Spleen (tissue), 11 donors: ENCODE measurements at regions not wholly inside any gene's neighbourhood (a gene's known extent, or its start where the extent isn't known, plus 50 kb on each side); places are given as distances from the start of the nearest gene placed in this dataset.
"Not testable (repeated sequence)": the region's sequence is repeated elsewhere in the genome, so short reads cannot be mapped to it uniquely, and the experiment has no call there.

ENCODE experiments used
- DNase-seq: peaks from one replicate; pipeline ENCODE4 v3.0.0-alpha.2; 2020
- H3K27ac ChIP-seq, 8 donors: fragments of 200-600 bp; sonication (generic) in 7 of 8; 1 replicate in 4 of 8; 2 replicates in 4 of 8; pipeline versions ENCODE4 v1.5.0 to v1.8.0; 2016 to 2021; ENCODE audit warnings: inconsistent platforms in 4 of 8, mild to moderate bottlenecking in 4 of 8, moderate library complexity in 1 of 8
- H3K27me3 ChIP-seq, 7 donors: fragments of 200-600 bp; sonication (generic) in 6 of 7; replicated peaks in 1 of 7; 1 replicate in 4 of 7; 2 replicates in 3 of 7; pipeline versions ENCODE4 v1.5.0 to v1.8.0; 2016 to 2021; ENCODE audit warnings: inconsistent platforms in 3 of 7, mild to moderate bottlenecking in 1 of 7
- H3K36me3 ChIP-seq, 6 donors: fragments of 200-600 bp; sonication (generic) in 5 of 6; 1 replicate in 4 of 6; 2 replicates in 2 of 6; pipeline versions ENCODE4 v1.5.0 to v1.8.0; 2016 to 2021; ENCODE audit warnings: inconsistent platforms in 2 of 6
- H3K4me1 ChIP-seq, 6 donors: fragments of 200-600 bp; sonication (generic) in 5 of 6; 1 replicate in 3 of 6; 2 replicates in 3 of 6; pipeline versions ENCODE4 v1.5.0 to v1.8.0; 2016 to 2021; ENCODE audit warnings: inconsistent platforms in 3 of 6
- H3K4me3 ChIP-seq, 8 donors: fragments of 200-600 bp; sonication (generic) in 7 of 8; 1 replicate in 4 of 8; 2 replicates in 4 of 8; pipeline versions ENCODE4 v1.5.0 to v1.8.0; 2016 to 2021; ENCODE audit warnings: inconsistent platforms in 4 of 8, mild to moderate bottlenecking in 4 of 8, moderate library complexity in 2 of 8
- H3K9me3 ChIP-seq, 8 donors: fragments of 200-600 bp; sonication (generic) in 7 of 8; 1 replicate in 4 of 8; 2 replicates in 4 of 8; pipeline versions ENCODE4 v1.5.0 to v1.8.0; 2016 to 2021; ENCODE audit warnings: inconsistent platforms in 4 of 8
- CTCF ChIP-seq, 11 experiments: fragments of 200-600 bp in 7 of 11; fragments of 450-650 bp in 4 of 11; sonication (generic) in 4 of 11; IDR thresholded peaks in 8 of 11; conservative IDR thresholded peaks in 3 of 11; 1 replicate in 7 of 11; 2 replicates in 4 of 11; pipeline versions ENCODE4 v1.4.0 to v1.8.0; 2016 to 2021; ENCODE audit warnings: antibody characterized with exemption in 11 of 11, inconsistent platforms in 4 of 11, mild to moderate bottlenecking in 1 of 11
- POLR2A ChIP-seq, 3 donors: fragments of 450-650 bp; IDR thresholded peaks; one replicate each; pipeline ENCODE4 v1.5.1; 2017; ENCODE audit warnings: antibody characterized with exemption in 3 of 3, mild to moderate bottlenecking in 1 of 3
- POLR2AphosphoS5 ChIP-seq, 3 donors: sonication (generic); formaldehyde crosslinking; IDR thresholded peaks; one replicate each; pipeline ENCODE4 v1.5.1; 2017; ENCODE audit warnings: antibody characterized with exemption in 3 of 3
- WGBS, 5 donors: extraction: QIAGEN DNeasy Blood & Tissue Kit in 3 of 5; methylation state at CpG; one replicate each; pipeline versions ENCODE4 v1.1.5 to v1.1.7; 2013 to 2018; 5-methylcytosine and 5-hydroxymethylcytosine counted together
- intact Hi-C: fragments of 100-400 bp; cut with DNase I; formaldehyde crosslinking; loops from one replicate; pipeline ENCODE4 v1.15.0; 2023; ENCODE audit warnings: low total_unique reads
- donor health status: healthy with polysubstance abuse.
- donor health status: DM: no; HTN: no; CAD: no; lungs with moderate emphysema.
- donor health status: DM: no; HTN: no; CAD: no.
- donor health status: Bipolar disorder and iron deficiency.
- donor health status: healthy.
- donor health status: DM: no; HTN: no; CAD: no.
- donor health status: DM: yes; HTN: yes; CAD: no.

- no peak for DNase-seq
- Histone ChIP-seq H3K27ac (no peak overlapping the region), H3K4me1 (no peaks in the 10 kb centered on the region), H3K9me3 (peaks cover 0 to 7% (median 0%) of the 10 kb centered on the region in 8 donors), H3K4me3 (no peak overlapping the region), H3K36me3 (no peaks in the 10 kb centered on the region), H3K27me3 (peaks cover 0 to 6% (median 0%) of the 10 kb centered on the region in 7 donors)
- WGBS, 5 donors: 55 to 73% (median 58%) methylated on average over 4 of the region's 4 CpGs
- no peak for TF ChIP-seq POLR2A (IDR thresholded peaks at IDR 0.05)
- TF ChIP-seq POLR2AphosphoS5 (IDR thresholded peaks at IDR 0.05): no peak
- no peak for TF ChIP-seq CTCF (IDR thresholded peaks at IDR 0.05 in 8 of 11, conservative IDR thresholded peaks at IDR 0.05 in 3 of 11)
- intact Hi-C loops: no loop called here
These were observed 109.4 kb downstream of the C5orf15 start for GRCh38 chr5:133859073-133859472.

GRCh38 chr5:133857595-133858313 is 110.7 kb downstream of the C5orf15 start:
- H3K9me3 ChIP-seq, intact Hi-C loops, H3K36me3 ChIP-seq, H3K4me1 ChIP-seq, H3K27me3 ChIP-seq, DNase-seq, H3K27ac ChIP-seq, H3K4me3 ChIP-seq: not testable (repeated sequence)
- 87 to 94% (median 92%) methylated on average over 34 to 44 of the region's 44 CpGs for WGBS, 5 donors

- Histone ChIP-seq H3K4me1 (no peaks in the 10 kb centered on the region), H3K4me3 (no peak overlapping the region), H3K36me3 (no peaks in the 10 kb centered on the region), H3K9me3 (peaks cover 0 to 7% (median 0%) of the 10 kb centered on the region in 8 donors), H3K27me3 (peaks cover 0 to 13% (median 0%) of the 10 kb centered on the region in 7 donors), H3K27ac (no peak overlapping the region)
- intact Hi-C loops: no loop called here
- DNase-seq: no peak
- TF ChIP-seq POLR2A (IDR thresholded peaks at IDR 0.05): no peak
- TF ChIP-seq POLR2AphosphoS5 (IDR thresholded peaks at IDR 0.05): no peak
- 74 to 90% (median 83%) methylated on average over 8 of the region's 8 CpGs for WGBS, 5 donors
These were observed 113.9 kb downstream of the C5orf15 start for GRCh38 chr5:133854554-133854953.

- intact Hi-C loops: no loop called here
- Histone ChIP-seq H3K4me1 (no peaks in the 10 kb centered on the region), H3K27ac (no peak overlapping the region), H3K36me3 (no peaks in the 10 kb centered on the region), H3K9me3 (peaks cover 0 to 7% (median 0%) of the 10 kb centered on the region in 8 donors), H3K4me3 (no peak overlapping the region), H3K27me3 (peaks cover 0 to 13% (median 0%) of the 10 kb centered on the region in 7 donors)
- TF ChIP-seq POLR2AphosphoS5 (IDR thresholded peaks at IDR 0.05) (no peak), POLR2A (IDR thresholded peaks at IDR 0.05) (no peak), CTCF (IDR thresholded peaks at IDR 0.05 in 8 of 11, conservative IDR thresholded peaks at IDR 0.05 in 3 of 11) (no peak)
- 53 to 67% (median 61%) methylated on average over 6 of the region's 6 CpGs for WGBS, 5 donors
- DNase-seq: no peak
These were observed 114.6 kb downstream of the C5orf15 start for GRCh38 chr5:133853646-133854365.

GRCh38 chr5:133851521-133851920 is 116.9 kb downstream of the C5orf15 start:
- intact Hi-C loops: no loop called here
- Histone ChIP-seq H3K27me3 (peaks cover 0 to 28% (median 0%) of the 10 kb centered on the region in 7 donors), H3K4me1 (peaks cover 0 to 7% (median 0%) of the 10 kb centered on the region in 6 donors), H3K9me3 (no peaks in the 10 kb centered on the region), H3K27ac (no peak overlapping the region), H3K4me3 (no peak overlapping the region), H3K36me3 (no peaks in the 10 kb centered on the region)
- TF ChIP-seq POLR2A (IDR thresholded peaks at IDR 0.05) (no peak), CTCF (IDR thresholded peaks at IDR 0.05 in 8 of 11, conservative IDR thresholded peaks at IDR 0.05 in 3 of 11) (no peak), POLR2AphosphoS5 (IDR thresholded peaks at IDR 0.05) (no peak)
- 40 to 62% (median 58%) methylated on average over 2 of the region's 2 CpGs for WGBS, 5 donors
- DNase-seq: no peak
